AG08395 (cell line): ENCODE measurements at regions not wholly inside any gene's neighbourhood (a gene's known extent, or its start where the extent isn't known, plus 50 kb on each side); places are given as distances from the start of the nearest gene placed in this dataset.
"Not testable (repeated sequence)": the region's sequence is repeated elsewhere in the genome, so short reads cannot be mapped to it uniquely, and the experiment has no call there.

Experiments
- DNase-seq: peaks from one replicate; pipeline ENCODE4 v3.0.0; 2012; ENCODE audit warnings: mixed read lengths, low spot score

DNA sequence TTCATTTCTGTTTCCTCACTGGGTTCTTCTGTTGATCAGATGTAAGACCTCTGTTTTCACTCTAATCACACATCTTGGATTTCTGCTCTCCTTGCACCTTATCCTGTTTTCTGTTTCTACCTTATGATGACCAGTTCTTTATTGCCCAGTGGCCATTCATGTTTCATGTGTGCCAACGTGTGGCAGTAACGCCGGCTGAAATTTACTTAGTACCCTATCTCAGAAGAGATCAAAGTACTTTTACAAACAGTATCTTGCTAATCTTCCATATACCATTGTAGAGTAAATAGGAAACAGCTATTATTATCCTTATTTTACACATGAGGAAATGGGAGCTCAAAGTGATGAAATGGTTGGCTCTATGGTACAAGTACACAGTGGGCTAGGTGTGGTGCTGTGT, 74.0 kb downstream of the GATA3 start:
- no peak for DNase-seq

DNA sequence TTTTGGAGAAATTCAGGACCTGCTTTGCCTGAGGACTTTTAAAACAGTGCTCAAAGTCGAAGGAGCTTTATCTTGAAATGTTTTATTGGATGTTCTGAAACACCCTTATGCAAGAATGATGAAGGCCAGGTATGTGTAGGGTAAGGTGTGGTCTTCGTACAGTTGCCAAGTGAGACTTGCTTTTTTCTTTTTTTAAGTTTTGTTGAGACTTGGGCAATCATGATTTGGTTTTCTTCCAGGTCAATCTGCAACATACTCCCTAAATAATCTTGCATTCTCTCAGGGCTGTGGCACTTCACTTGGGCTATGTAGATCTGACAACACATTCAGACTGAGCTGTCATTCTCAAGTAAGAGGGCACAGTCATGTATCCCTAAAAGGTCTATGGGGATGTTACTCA, 75.0 kb downstream of the GATA3 start:
- no peak for DNase-seq

DNA sequence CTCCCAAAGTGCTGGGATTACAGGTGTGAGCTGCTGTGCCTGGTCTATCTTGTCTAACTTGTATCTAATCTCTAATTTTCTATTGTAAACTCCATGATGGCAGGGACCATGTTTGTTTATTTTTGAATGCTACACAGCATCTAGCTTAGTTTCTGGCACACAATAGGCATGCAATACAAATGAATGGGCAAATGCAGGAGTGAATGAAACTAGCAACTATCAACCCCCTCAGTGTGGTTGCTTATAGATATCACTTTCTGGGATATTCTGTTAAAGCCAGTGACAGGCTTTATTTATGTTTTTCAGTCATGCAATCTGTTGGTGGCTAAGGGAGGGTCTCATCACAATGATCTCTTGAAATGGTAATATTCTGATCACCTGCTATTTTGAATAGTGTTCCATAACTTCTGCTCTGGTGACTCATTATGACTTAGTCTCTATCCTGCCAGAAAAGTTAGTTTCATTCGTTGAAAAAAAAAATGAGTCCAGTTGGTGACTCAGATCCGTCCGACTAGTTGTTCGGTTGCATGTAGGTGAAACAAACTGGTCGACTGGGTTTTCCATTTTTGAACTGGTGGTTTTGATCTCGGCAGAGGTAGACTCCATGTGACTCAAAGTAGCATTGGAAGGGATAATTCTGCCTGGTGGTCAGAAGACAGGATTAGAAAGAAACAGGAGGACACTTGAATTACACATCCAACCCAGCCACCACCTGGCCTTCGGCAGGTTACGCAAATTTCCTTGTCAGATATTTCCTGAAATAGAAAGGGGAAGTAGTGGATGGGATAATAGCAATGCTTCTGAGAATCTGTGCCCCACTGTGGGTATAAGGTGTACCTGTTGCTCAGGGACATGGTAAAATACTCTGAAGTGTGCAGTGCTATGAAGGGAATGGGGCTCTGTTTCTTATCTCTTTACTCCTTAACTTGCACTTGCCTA, 76.8 kb downstream of the GATA3 start:
- DNase-seq = peak; percentile 7

DNA sequence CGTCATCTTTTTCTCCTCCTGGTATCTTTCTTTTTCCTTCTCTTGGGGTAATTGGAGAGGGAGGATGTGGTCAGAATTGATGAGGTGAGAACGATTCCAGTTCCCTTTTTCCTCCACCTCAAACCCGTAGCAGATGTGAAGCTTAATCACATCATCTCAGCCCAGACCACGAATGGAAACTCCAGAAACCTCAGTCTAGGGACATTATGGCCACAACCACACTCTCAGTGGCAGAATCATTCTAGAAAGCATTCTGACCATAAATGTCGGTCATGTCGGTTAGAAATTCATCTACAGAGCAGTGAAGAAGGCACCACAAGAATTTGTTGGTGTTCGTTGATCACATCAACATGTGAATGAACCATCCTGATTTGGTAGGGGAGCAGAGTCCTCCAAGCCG, 78.7 kb downstream of the GATA3 start:
- no peak for DNase-seq

DNA sequence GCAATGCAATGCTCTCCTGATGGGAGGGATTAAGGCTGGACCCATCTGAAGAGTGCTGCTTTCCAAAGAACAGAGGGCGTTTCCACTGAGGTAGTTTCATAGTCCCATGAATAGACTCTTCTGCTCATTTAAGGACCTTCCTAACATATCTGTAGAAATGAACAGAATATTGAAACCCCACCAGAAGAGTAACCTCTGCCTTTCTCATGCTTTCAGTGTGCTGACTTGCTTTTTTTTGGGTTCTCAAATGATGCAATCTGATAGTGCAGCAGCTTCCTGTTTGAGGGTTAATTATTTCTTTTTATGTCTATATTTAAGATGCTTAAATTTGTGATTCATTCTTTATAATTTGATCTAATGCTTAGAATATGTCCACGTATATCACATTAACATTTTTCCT, 82.2 kb downstream of the GATA3 start:
- no peak for DNase-seq

DNA sequence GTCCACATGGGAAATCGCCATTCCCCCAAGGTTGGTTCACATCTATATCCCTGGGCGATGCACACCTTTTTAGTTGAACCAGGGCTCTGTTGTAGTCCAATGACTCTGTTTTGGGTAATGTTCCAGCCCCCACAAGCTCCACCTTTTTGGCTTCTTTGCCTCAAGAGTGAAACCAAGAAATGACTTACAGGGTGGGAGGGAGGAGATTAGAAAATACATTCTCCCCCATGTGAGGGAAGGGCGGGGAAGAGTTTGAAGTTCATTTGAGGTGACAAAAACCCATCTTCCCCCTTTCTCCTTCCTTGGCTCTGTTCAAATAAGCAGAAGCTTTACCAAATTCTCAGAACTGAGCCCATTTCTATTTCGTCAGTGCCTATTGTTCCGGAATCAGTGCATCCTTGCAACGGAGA, 82.8 kb downstream of the GATA3 start:
- DNase-seq = no peak

DNA sequence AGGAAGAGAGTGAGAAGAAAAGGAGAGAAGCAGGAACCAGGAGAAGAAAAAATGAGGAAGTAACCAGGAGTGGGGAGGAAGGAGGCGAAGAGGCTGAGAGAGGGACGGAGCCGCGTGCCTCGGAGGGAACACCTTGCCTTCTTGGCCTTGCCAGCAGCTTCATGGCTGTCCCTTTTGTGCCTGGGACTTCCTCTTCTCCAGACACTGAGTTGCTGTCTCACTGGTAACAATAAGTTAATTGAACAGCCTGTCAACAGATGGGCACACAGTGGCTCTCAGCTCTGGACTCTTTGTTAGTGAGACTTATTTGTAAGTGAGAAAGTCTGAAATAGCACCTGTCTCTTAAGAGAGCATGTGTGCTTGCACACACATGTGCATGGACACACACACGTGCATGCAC, 83.2 kb downstream of the GATA3 start:
- no peak for DNase-seq

DNA sequence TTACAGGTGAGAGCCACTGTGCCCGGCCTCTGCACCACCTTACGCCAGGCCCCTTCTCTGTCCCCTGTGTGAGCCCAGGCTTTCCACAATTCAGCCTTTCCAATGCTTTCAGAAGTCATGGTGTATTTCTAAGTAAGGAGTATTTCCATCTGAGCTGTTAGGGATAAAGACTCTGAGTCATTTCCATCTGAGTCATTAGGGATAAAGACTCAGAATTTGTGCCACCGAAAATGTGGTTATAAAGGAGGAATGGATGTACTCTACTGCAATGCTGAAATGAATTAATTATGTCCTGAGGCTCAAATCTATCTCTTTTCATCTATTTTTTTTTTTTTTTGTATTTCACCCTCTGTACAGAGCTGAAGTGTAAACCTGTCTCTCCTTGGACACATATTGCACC, 84.0 kb downstream of the GATA3 start:
- DNase-seq = peak; percentile 49

DNA sequence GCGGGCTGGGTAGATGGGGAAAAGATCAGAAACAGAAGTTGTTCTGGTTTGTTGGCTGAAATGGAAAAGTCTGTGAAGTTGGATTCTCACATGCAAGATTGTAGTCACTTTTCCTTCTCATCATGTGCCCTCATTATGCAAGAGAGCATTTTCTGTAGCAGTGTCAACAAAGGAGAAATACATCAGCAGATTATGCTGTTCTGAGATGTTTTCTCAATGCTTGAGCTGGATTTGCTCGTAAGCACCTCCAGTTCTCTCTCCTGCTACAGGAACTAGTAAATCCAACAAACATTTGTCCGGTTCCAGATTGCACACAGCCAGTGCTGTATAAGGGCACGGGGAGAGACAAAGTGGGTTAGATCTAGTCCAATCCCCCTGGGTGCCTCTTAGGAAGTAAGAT, 90.0 kb downstream of the GATA3 start:
- no peak for DNase-seq

DNA sequence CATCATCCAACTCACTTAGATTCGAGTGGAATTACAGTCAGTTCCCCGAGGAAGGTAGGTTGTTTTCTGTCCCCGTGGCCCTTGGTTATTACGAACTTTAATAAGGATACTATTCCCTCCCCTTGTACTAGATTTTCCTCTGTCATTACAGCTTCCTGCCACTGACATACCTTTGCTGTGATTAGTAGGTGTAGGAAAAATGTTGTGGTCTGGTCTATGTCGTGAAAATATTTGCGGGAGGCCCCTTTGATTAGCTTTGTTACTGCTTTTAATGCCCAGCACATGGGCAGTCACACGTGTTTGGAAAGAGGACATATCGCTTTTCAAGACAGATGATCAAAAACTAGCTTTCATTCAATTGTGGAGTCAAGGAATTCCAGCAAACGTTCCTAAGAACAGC, 92.2 kb downstream of the GATA3 start:
- DNase-seq = no peak

DNA sequence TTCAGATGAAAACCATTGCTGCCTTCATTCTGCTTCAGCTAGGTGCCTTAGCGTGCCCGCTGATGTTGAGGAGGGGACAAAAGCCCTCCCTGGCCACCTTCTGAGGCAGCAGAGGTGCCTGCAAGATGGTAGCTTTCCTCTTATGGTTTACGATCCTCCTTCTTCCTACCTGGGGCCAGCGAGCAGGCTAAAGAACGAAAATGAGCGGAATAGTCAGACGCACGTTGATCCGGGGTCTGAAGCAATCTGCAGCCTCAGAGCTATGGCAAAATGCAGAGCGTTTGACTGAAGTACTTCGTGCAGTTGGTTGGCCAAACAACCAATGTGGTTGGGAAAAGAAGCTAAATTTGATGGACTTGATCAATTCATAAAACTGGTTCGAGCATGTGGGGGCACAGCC, 95.5 kb downstream of the GATA3 start:
- no peak for DNase-seq

DNA sequence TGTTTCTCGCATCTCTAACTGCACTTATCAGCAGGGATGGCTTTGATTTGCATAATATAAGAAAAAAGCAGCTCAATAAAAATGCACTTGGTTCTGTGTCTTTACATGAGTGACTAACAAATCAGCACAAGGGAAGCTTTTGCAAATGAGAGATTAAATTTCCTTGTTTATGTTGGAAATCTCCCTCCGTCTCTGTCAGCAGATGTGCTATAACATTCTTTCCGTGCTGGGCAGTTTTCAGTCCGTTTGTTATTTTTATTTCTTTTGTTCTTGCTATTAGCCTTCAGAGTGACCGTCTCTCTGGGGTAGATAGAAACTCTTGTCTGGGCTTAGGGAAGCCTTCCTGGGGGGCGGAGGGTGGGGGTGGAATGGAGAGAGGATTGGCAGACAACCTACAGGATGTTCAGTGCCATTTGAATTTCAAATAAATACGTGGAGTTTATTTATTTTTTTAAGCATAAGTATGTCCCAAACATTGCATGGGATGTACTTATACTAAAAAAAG, 96.0 kb downstream of the GATA3 start:
- DNase-seq = no peak

DNA sequence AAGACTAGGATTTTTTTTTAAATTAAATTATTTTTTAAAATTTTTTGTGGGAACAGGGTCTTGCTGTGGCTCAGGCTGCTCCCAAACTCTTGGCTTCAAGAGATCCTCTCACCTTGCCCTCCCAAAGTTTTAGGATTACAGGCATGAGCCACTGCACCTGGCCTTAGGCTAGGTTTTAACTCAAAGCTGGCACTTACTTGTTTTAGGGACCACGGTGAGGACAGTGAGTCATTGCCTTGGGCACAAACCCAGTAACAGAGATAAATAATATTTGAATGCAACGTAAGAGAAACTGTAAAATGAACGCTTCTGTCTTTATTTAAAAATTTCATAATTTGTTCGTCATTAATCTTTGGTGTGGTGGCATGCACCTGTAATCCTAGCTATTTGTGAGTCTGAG, 96.6 kb downstream of the GATA3 start:
- no peak for DNase-seq

DNA sequence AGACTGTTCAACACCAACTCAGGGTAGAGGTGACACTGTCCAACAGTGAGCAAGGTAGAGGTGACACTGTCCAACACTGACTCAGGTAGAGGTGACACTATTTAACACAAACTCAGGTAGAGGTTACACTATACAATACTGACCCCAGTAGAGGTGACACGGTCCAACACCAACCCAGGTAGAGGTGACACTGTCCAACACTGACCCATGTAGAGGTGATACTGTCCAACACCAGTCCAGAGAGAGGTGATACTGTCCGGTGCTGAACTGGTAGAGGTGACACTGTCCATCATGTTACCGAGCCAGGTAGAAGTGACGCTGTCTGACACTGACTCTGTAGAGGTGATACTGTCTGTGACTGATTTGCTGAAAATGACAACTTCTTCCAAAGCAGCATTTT, 102.4 kb downstream of the GATA3 start:
- no peak for DNase-seq

DNA sequence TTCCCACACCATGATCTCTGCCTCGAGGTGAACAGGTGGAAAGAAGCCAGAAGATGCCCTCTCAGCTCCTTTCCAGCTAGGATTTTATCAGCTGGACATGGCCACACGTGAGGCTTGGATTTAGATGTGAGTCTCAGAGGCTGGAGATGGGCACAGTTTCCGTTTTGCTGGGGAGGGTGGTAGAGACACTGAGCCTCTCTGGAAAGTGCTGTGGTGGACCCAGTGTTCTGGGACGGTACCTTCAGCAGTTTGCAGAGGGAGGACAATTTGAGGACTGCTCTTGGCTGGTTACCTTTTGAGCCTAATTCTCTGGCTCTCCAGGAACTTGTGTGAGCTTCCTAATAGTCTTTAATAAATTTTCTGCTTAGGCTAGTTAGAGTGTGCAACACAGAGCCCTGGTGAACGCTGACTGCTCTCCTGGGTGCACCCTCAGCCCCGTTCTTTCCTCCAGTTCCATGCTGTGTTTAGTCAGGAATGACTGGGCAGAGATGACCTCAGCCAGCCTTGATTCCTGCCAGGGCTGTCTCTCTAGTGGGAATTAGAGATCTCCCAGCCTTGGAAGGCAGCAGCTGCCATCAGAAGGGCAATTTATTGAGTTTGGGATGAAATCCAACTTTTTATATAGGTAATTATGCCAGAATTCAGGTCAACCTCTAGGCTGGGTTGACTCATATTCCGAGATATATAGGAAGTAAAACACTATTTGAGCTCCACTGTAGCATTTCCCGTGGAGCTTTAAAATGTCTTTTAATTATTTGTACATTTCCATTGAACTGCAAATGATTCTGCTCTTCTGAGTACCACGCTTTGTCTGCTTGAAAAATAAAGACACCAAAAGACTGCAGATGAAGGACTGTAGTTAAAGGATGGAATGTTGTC, 103.9 kb downstream of the GATA3 start:
- DNase-seq = no peak

DNA sequence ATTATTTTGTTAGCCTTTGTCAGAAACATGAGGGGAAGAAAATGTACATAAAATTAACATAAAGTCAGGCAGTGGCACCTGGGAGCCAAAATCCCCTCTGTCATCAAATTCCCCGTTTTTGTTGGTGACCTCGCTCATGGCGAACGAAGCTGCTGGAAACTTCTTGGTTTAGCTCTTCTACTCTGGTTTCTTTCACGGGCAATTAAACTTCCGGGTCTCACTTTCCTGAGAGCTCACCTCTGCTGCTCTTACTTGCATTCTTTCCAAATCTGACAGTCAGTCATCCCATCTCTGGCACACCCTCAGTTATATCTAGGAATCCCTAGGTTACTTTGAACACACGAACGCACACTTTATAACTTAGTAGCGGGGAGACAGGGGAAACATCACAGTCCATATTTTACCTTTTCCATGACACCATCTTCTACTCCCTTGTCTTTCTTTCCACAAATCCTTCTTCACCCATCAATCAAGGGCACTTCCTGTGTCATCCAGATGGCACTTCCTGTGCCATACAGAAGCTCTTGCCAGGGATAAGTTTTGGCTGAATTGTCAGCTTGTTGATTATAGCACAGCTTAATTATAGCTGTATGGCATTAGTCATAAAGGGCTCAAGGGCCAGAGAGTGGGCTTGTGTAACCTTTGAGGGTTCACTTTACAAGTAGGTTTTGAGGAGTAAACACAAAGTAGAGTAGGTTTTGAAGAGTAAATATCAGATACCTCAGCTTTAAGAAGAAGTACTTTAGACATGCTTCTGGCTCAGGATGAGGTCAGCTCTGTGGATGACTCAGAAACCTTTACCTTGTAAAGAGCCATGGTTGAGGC, 105.1 kb downstream of the GATA3 start:
- DNase-seq = no peak

DNA sequence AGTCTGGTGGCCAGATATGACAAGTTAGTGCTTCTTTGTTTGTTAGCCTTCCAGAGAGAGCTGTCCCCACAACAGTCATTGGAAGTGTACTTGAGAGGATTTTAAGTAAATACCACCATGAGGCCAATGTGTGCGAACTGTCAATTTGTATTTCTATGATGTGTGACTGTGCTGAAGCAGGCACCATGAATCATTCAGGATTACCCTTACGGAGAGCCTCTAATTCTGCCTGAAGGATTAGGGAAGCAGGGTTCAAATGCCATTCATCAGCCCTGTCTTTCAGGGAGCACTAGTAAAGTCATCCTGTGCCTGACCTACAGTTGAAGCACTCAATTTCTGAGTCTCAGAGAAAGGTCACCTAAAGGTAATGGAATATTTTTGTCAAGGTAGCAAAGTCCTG, 109.3 kb downstream of the GATA3 start:
- DNase-seq = no peak

DNA sequence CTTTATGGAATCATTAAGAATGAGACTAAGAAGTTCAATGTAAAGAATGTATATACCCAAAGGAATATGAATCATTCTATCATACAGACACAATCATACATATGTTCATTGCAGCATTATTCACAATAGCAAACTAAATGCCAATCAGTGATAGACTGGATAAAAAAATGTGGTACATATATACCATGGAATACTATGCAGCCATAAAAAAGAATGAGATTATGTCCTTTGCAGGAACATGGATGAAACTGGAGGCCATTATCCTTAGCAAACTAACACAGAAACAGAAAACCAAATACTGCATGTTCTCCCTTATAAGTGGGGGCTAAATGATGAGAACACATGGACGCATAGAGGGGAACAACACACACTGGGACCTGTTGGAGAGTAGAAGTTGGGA, 110.2 kb downstream of the GATA3 start:
- not testable (repeated sequence) for DNase-seq

DNA sequence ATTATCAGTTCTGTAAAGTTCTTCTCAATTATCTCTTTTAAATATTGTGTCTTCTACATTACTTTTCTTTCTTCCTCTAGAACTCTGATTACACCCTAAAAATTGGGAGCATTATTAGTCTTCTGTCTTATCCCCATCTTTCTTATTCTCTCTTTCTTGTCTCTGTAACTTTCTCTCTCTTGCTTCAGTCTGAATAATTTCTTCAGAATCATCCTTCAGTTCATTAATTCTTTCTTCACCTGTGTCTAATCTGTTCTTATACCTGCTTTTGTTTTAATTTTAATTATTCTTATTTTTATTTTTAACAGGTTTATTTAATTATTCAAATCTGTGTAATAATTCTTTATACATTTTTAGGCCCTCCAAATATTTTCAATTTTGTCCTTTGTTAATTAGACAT, 114.3 kb downstream of the GATA3 start:
- DNase-seq = no peak

DNA sequence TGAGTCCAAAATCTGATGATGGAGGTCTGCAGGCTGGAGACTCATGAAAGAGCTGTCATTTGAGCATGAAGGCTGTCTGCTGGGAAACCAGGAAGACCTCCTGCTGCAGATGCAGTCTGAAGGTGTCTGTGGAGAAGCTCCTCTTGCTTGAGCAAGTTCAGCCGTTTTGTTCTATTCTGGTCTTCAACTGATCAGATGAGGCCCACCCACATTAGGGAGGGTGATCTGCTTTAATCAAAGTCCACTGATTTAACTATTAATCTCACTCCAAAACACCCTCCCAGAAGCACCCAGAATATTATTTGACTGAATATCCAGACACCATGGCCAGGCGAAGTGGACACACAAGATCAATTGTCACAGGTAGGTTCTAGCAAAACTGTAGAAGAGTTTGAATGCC, 116.5 kb downstream of the GATA3 start:
- DNase-seq = no peak

DNA sequence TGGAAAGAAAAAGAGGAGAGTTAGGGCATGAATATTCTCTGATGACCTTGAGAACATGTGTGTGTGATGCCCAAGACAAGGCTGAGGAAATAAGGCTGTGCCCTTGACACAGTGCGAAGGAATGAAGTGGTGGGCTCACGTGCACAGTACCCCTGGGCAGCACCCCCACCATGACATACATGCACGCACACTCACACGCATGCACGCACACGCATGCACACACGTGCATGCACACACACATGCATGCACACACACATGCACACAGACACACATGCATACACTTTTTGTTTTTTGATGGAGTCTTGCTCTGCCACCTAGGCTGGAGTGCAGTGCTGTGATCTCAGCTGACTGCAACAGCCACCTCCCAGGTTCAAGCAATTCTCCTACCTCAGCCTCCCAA, 118.1 kb downstream of the GATA3 start:
- DNase-seq = no peak

DNA sequence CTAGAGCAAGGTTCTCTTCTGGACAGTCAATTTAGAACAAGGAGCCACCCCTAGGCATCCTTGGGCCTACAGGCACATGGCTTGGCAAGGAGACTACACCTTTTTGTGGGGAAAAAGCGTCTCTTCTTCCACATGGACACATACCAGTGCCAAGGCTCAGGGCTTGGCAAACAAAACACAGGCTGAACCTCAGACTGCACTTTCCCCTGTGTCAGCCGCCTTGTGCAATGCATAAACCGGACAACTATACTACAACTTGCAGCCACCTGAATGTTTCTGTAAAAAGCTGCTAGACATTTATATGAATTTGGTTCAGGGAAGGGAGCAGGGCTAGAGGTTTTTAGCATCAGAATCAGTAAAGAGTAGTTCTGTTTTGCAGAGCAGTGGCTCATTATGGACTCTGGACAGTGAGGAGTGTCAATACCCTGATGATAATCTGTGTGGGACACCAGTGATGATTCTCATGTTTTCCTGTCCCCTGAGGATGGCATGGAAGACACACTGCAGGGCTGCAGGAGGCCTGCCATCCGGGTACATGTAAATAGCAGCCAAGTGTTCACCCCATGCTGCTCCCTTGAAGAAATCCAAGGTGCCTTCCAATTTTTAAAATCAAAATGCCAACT, 118.9 kb downstream of the GATA3 start:
- no peak for DNase-seq
